ENCODE measurements at regions not wholly inside any gene's neighbourhood (a gene's known extent, or its start where the extent isn't known, plus 50 kb on each side); places are given as distances from the start of the nearest gene placed in this dataset.

DNA sequence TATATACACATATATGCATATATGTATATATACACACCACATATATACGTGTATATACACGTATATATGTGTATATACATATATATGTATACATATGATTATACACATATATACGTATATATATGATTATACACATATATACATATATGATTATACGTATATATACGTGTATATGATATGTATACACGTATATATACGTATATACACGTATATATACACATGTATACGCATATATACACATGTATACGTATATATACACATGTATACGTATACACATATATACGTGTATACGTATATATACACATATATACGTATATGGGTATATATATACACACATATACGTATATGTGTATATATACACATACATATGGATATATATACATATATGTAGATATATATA lies 62.1 kb upstream of the HMGXB4 start:
- no peak for DNase-seq (ENCODE audit: low read depth)
- no peak overlapping the region for H3K4me3 ChIP-seq (ENCODE audit: low read depth, low read length)
- TF ChIP-seq, protein P1, sequence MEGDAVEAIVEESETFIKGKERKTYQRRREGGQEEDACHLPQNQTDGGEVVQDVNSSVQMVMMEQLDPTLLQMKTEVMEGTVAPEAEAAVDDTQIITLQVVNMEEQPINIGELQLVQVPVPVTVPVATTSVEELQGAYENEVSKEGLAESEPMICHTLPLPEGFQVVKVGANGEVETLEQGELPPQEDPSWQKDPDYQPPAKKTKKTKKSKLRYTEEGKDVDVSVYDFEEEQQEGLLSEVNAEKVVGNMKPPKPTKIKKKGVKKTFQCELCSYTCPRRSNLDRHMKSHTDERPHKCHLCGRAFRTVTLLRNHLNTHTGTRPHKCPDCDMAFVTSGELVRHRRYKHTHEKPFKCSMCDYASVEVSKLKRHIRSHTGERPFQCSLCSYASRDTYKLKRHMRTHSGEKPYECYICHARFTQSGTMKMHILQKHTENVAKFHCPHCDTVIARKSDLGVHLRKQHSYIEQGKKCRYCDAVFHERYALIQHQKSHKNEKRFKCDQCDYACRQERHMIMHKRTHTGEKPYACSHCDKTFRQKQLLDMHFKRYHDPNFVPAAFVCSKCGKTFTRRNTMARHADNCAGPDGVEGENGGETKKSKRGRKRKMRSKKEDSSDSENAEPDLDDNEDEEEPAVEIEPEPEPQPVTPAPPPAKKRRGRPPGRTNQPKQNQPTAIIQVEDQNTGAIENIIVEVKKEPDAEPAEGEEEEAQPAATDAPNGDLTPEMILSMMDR (IDR thresholded peaks at IDR 0.05; ENCODE audit: low read depth, low read length, missing control alignments), result no peak

DNA sequence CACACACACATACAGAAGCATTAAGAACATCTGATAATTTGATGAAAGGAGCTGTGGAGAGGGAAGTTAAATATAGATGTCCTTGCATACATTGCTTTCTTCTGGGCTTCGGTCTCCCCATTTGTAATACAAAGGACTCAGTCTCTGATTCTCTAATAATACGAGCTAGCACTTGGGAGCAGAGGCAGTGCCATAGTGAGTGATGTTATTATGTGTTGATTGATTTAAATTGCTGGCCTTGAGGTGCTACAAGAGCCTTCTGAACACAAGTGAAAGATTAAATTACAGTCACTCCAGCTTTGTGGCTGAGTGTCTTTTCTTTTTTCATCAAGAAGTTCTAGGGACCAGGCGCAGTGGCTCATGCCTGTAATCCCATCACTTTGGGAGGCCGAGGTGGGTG lies 61.5 kb upstream of the HMGXB4 start:
- TF ChIP-seq, protein P1 (IDR thresholded peaks at IDR 0.05; ENCODE audit: low read depth, low read length, missing control alignments), result no peak
- H3K4me3 ChIP-seq (ENCODE audit: low read depth, low read length), result no peak overlapping the region
- no peak for DNase-seq (ENCODE audit: low read depth)

DNA sequence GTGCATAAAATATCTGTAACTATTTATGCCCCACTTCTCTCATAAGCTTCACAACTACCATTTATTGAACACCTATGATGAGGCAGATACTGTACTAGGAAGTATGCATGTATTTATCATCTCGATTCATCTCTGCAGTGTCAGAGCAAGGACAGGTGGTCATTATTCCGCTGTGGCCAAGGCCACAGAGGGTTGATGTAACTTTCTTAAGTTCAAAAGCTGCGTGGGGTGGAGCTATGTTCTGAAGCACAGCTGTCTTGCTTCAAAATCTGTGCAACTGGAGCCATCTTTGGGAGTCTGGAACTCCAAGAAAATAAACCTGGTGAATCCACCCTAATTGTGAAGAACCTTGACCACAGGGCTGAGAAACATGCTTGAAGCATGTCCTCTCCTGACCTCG lies 60.2 kb upstream of the HMGXB4 start:
- TF ChIP-seq, protein P1 (IDR thresholded peaks at IDR 0.05; ENCODE audit: low read depth, low read length, missing control alignments), result no peak
- no peak for DNase-seq (ENCODE audit: low read depth)
- no peak overlapping the region for H3K4me3 ChIP-seq (ENCODE audit: low read depth, low read length)

DNA sequence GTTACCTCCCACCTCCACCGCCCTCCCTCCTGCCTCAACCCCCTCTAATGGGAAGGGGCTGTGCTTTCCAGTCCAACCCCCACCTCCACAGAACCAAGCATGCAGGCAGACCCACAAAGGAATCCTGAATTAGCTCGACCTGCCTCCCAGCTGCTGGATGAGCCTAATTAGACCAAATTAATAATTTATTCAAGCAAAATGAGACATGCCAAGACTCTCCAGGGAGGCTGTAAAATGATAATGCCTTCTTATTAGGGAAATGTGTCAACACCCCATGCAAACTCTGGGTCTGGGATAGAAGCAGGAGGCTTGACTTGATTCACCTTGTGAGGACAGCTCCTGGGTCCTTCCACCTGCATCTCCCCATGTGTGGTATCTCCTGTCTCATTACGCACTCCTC lies 59.4 kb upstream of the HMGXB4 start:
- TF ChIP-seq, protein P1 (IDR thresholded peaks at IDR 0.05; ENCODE audit: low read depth, low read length, missing control alignments), result no peak
- DNase-seq (ENCODE audit: low read depth), result no peak
- no peak overlapping the region for H3K4me3 ChIP-seq (ENCODE audit: low read depth, low read length)

DNA sequence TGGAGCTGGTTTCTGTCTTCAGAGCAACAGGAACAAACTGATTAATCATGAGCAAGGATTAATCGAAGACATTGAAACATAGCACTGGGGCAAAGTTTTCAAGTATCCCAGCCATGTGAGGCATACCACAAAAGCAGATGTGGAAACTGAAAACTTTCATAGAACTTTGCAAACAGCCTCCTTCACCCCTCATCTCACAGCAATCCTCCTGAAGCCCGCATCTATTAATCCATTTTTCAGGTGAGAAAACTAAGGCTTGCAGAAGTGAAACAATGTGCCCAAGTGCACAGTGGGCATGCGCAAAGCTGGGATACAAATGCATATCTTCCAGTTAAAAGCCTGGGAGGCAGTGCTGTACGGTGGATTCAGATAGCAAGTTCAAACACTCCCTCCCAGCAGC lies 58.6 kb upstream of the HMGXB4 start:
- H3K4me3 ChIP-seq (ENCODE audit: low read depth, low read length), result no peak overlapping the region
- TF ChIP-seq, protein P1 (IDR thresholded peaks at IDR 0.05; ENCODE audit: low read depth, low read length, missing control alignments), result no peak
- DNase-seq (ENCODE audit: low read depth), result no peak

DNA sequence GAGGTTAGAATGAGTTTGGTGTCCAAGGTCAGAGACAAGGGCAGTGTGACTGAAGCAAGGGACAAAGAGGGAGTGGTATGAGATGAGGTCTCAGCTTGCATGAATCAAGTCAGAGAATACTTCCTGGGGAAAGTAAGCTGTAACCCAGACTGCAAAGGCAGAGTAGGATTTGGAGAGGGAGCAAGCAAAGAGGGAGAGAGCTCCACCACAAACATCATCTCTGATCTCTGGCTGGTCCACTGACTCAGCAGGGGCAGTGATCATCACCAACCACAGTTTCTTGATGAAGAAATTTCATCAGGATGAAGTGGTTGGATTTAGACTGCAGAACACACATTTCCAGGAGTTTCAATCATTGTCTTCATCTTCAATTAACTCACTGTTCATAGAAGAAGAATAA lies 54.9 kb upstream of the HMGXB4 start:
- TF ChIP-seq, protein P1 (IDR thresholded peaks at IDR 0.05; ENCODE audit: low read depth, low read length, missing control alignments), result no peak
- H3K4me3 ChIP-seq (ENCODE audit: low read depth, low read length), result no peak overlapping the region
- no peak for DNase-seq (ENCODE audit: low read depth)

DNA sequence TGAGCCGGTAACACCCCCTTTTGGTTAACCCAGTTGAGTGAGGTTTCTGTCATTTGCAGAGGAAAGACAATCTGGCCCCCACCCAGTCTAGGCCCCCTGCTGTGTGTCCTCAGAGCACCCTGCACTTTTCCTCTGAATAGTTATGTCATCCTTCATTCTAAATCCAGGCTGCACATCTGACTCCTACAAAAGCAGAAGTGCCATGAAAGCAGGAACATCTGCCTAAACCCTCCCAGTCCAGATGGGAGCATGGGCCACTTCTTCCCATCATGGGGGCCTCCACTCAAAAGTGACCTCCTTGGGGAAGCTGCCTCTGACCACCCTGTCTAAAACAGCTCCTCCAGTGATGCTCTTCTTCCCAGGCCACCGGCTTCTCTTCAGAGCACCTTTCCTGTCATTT lies 53.7 kb upstream of the HMGXB4 start:
- no peak for DNase-seq (ENCODE audit: low read depth)
- TF ChIP-seq, protein P1 (IDR thresholded peaks at IDR 0.05; ENCODE audit: low read depth, low read length, missing control alignments), result no peak
- H3K4me3 ChIP-seq (ENCODE audit: low read depth, low read length), result no peak overlapping the region
